ENCODE measurements at regions not wholly inside any gene's neighbourhood (a gene's known extent, or its start where the extent isn't known, plus 50 kb on each side); places are given as distances from the start of the nearest gene placed in this dataset.

DNA sequence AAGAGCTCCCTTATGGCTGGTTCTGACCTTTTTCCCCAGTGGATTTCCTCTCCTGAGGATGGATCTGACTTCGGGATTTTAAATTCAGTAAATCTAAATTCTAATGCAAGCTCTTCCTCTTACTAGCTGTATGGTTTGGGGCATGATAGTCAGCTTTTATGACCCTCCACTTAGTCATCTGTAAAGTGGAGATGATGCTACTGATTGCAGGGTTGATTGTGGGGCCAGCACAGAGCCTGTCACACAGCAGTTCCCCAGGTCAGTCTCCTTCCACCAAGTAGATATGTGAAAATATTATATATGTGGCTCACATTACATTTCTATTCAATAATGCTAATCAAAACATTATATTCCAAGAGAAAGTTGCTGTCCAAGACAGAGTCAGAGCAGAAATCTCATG lies 141.3 kb upstream of the UBE2E1 start:
- peak; percentile 70 for DNase-seq (ENCODE audit: low read depth)

DNA sequence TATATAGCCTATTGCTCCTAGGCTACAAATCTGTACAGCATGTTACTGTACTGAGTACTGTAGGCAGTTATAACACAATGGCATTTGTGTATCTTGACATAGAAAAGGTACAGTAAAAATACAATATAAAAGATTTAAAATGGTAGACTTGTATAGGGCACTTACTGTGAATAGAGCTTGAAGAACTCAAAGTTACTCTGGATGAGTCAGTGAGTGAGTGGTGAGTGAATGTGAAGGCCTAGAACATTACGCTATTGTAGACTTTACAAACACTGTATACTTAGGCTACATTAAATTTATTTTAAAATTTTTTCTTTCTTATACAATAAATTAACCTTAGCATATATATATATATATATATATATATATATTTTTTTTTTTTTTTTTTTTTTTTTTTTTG lies 140.0 kb upstream of the UBE2E1 start:
- no peak for DNase-seq (ENCODE audit: low read depth)

DNA sequence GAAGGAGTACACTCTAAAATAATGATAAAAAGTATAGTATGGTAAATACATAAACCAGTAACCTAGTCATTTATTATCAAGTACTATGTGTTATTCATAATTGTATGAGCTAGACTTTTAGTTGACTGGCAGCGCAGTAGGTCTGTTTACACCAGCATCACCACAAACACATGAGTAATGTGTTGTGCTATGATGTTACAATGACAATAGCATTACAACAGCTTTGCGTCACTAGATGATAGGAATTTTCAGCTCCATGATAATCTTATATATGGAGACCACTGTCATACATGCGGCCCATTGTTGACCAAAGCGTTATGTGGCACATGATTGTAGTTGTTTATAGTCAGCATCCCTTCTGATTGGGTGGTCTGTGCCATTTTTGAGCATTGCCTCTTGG lies 138.9 kb upstream of the UBE2E1 start:
- DNase-seq (ENCODE audit: low read depth), result no peak

DNA sequence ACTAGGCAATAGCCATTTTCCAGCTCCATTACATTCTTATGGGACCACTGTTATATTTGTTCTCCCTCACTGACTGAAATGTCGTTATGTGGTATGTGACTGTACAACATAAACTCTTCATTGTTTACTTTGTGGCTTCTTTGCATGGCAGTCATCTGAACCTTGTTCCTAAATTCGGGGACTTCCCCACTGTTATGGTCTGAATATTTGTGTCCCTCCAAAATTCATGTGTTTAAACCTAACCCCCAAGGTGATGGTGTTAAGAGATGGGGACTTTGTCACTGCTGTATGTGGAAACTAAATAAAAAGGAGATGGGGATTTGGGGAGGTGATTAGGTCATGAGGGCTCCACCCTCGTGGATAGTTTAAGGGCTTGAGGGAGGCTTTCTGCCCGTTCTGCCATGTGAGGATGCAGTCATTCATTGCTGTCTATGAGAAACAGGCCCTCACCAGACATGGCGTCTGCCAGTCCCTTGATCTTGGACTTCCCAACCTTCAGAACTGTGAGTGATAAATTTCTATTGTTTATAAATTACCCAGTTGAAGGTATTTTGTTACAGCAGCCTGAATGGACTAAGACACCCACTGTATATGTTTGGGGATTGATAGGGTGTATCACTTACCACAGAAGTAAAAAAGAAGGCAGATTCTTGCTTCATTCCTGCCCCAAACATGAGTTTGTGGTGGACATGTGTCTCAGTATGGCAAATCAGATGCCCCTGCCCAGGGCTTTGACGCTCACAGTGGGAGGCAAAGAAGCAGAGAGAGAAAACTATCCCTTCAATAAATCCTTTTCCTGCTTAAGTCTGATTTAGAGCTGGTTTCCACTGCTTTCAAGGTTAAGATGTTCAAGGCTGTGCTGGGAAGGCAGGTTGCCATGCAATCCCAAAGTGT lies 138.0 kb upstream of the UBE2E1 start:
- DNase-seq (ENCODE audit: low read depth), result peak; percentile 10

DNA sequence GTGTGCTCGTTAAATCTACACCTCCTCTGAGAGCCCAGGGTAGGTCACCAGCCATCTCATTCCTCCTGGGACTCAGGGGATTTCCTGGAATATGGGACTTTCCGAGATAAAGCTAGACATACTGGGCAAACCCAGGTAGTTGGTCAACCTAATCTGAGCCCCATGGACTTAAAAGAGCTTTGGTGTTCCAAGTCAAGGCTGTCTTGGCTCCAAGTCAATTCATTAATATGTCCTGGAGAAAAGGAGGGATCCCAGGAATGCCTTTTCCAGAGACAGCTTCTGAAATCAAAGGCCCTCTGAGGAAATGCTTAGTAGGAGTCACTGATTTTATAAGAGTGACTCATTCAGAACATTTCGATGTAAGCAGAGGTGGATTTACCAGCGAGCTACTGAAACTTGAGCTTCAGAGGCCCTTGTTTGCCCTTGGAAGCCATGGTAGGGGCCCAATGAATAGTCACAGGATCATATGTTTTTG lies 137.3 kb upstream of the UBE2E1 start:
- DNase-seq (ENCODE audit: low read depth), result peak; percentile 95

GRCh38 chr3:23669541-23670255 lies 136.1 kb upstream of the UBE2E1 start:
- DNase-seq (ENCODE audit: low read depth), result peak; percentile 60

- DNase-seq (ENCODE audit: low read depth), result no peak
Observed at GRCh38 chr3:23671851-23672589, 133.7 kb upstream of the UBE2E1 start.

DNA sequence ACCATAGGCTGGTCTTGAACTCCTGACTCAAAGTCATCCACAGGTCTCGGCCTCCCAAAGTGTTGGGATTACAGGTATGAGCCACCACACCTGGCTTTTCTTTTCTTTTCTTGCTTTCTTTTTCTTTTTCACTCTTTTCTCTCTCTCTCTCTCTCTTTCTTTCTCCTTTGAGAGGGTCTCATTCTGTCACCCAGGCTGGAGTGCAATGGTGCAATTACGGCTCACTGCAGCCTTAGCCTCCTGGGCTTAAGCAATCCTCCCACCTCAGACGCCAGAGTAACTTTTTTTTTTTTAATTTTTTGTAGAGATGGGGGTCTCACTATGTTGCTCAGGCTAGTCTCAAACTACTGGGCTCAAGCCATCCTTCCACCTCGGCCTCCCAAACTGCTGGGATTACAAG lies 133.1 kb upstream of the UBE2E1 start:
- no peak for DNase-seq (ENCODE audit: low read depth)

GRCh38 chr3:23675010-23675409 lies 130.7 kb upstream of the UBE2E1 start:
- no peak for DNase-seq (ENCODE audit: low read depth)

DNA sequence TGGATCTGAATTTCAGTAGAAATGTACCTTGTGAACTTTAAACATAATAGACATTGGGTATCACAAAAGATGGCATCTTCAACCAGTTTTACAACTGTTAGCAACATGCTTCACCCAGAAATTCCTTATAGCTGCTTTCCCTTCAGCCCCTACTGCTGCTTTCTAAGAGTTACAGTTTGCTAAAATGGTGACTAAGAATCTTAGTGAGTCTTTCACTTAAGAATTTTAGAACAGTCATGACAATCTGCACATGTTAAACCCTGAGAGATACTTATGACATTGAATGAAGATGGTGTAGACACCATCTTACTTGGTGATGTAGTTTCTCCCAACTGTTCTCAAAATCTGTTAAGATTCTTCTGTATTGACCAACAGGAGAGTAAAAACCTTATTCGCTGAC lies 129.7 kb upstream of the UBE2E1 start:
- peak; percentile 25 for DNase-seq (ENCODE audit: low read depth)

- DNase-seq (ENCODE audit: low read depth), result no peak
Observed at GRCh38 chr3:23682646-23683045, 123.1 kb upstream of the UBE2E1 start.

- DNase-seq (ENCODE audit: low read depth), result peak; percentile 100
Observed at GRCh38 chr3:23685541-23686258, 120.1 kb upstream of the UBE2E1 start.

DNA sequence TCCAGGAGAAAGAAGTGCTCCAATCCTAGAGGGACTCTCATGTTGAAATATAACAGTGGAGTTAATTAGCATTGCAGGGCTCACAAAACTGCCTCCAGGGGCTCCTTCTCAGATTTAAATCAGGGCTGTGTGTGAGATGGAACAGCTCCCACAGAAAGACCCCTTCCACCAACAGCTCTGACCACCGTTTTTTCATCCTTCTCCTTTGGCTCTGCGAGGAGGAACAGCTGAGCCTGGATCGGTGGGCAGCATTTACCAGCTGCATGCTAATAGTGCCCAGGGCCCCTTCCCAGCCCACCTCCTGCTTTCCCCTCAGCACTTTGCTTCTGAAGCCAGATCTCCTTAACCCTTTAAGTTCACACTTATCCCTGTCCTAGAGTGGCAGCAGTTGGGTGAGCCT lies 119.2 kb upstream of the UBE2E1 start:
- DNase-seq (ENCODE audit: low read depth), result no peak

DNA sequence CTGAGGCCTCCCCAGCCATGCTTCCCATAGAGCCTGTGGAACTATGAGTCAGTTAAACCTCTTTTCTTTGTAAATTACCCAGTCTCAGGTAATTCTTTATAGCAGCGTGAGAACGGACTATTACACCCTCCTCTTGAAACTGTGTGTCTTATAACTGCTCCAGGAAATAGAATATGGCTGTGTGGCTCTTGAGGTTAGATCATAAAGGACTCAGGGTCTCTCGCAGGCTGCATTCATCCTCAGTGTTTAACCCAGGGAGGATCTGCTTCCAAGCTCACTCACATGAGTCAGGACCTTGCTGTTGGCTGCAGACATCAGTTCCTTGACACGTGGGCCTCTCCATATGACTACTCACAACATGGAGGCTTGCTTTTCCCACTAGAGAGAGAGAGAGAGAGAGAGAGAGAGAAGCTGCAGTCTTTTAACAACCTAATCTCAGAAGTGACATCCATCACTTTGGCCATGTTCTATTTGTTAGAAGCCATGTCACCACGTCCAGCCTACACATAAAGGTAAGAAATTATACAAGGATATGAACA lies 114.3 kb upstream of the UBE2E1 start:
- DNase-seq (ENCODE audit: low read depth), result peak; percentile 50

DNA sequence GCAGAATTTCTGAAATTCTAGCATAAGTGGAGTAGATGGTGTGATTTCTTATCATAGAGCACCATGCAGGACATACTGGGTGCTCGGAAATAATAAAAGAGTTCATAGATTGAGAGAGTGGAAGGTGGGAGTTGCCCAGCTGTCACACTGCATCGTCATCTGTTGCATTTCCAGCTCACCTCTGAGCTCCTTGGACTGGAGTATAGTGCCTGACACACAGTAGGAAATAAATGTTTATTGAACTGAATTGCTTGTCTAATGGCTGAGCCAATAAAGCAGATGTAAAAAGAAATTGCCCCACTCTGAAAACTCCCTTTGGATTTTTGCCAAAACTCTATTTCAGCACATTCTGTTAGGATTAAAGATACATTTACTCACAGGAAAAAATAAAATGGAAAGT lies 108.9 kb upstream of the UBE2E1 start:
- DNase-seq (ENCODE audit: low read depth), result no peak

GRCh38 chr3:23697416-23697815 lies 108.3 kb upstream of the UBE2E1 start:
- no peak for DNase-seq (ENCODE audit: low read depth)

GRCh38 chr3:23698652-23699313 lies 107.0 kb upstream of the UBE2E1 start:
- DNase-seq (ENCODE audit: low read depth), result no peak

DNA sequence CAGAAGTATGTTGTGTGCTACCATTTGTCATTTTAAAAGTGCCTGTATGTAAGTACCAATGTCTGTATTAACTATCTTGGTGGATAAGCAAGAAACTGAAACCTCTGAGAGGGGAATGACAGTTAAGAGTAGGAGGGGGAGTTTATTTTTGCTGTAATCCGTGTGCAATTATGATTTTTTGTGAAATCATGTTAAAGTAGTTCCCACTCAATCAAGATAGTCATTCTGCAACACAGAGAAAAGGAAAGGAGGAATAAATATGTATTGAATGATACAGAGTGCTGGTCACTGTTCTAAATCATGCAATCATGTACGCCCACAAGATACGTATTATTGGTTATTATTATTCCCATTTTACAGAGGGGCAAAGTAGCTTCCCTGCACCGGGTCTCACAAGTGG lies 105.1 kb upstream of the UBE2E1 start:
- no peak for DNase-seq (ENCODE audit: low read depth)

GRCh38 chr3:23701716-23702597 lies 103.8 kb upstream of the UBE2E1 start:
- DNase-seq (ENCODE audit: low read depth), result peak; percentile 79

Data from HT1080 (cell line).